ENCODE measurements at regions not wholly inside any gene's neighbourhood (a gene's known extent, or its start where the extent isn't known, plus 50 kb on each side); places are given as distances from the start of the nearest gene placed in this dataset.

DNA sequence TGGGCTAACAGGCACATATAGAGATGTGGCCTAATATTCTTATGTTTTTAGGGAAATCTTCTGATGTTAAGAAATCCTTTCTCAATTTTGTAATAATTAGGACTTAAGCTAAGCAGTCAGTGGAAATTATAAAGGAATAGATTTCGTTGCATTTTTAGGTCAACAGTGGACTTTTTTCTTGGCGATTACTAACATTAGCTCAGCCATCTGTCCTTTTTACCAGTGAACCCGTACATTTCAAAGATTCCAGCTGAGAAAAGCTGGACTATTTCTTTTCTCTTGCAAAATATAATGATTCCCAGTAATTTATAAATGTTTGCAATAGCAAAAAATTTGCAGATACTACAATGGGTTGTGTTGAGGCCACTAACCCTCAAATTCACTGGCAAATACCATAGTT lies 54.9 kb upstream of the CA10 start:
- TF ChIP-seq CTCF (IDR thresholded peaks at IDR 0.05; ENCODE audit: low read depth, low read length) = no peak
- no peak for TF ChIP-seq EZH2phosphoT487 (IDR thresholded peaks at IDR 0.05; ENCODE audit: low read depth)
